ENCODE measurements at regions not wholly inside any gene's neighbourhood (a gene's known extent, or its start where the extent isn't known, plus 50 kb on each side); places are given as distances from the start of the nearest gene placed in this dataset.
"Not testable (repeated sequence)": the region's sequence is repeated elsewhere in the genome, so short reads cannot be mapped to it uniquely, and the experiment has no call there.

- no peak for DNase-seq
These were observed 74.1 kb upstream of the IQSEC1 start for GRCh38 chr3:13147344-13147743.

- DNase-seq, result no peak
These were observed 73.5 kb upstream of the IQSEC1 start for GRCh38 chr3:13146643-13147143.

- no peak for DNase-seq
These were observed 72.8 kb upstream of the IQSEC1 start for GRCh38 chr3:13145826-13146642.

- DNase-seq, result no peak
These were observed 72.0 kb upstream of the IQSEC1 start for GRCh38 chr3:13145131-13145825.

GRCh38 chr3:13144163-13145023 is 71.2 kb upstream of the IQSEC1 start:
- DNase-seq, result no peak

GRCh38 chr3:13143381-13144004 is 70.3 kb upstream of the IQSEC1 start:
- DNase-seq, result no peak

GRCh38 chr3:13142552-13143380 is 69.5 kb upstream of the IQSEC1 start:
- DNase-seq, result no peak

- peak; percentile 21 for DNase-seq
These were observed 68.8 kb upstream of the IQSEC1 start for GRCh38 chr3:13141991-13142412.

- no peak for DNase-seq
These were observed 68.0 kb upstream of the IQSEC1 start for GRCh38 chr3:13141183-13141582.

GRCh38 chr3:13140596-13140995 is 67.4 kb upstream of the IQSEC1 start:
- DNase-seq, result no peak

GRCh38 chr3:13139471-13140065 is 66.3 kb upstream of the IQSEC1 start:
- DNase-seq, result no peak

- no peak for DNase-seq
These were observed 65.6 kb upstream of the IQSEC1 start for GRCh38 chr3:13138833-13139145.

- DNase-seq, result no peak
These were observed 65.0 kb upstream of the IQSEC1 start for GRCh38 chr3:13137941-13138832.

GRCh38 chr3:13136848-13137247 is 63.6 kb upstream of the IQSEC1 start:
- DNase-seq, result not testable (repeated sequence)

- no peak for DNase-seq
These were observed 63.2 kb upstream of the IQSEC1 start for GRCh38 chr3:13136426-13136825.

- DNase-seq, result no peak
These were observed 62.6 kb upstream of the IQSEC1 start for GRCh38 chr3:13135811-13136321.

GRCh38 chr3:13135251-13135810 is 62.1 kb upstream of the IQSEC1 start:
- DNase-seq, result no peak

GRCh38 chr3:13134879-13135206 is 61.6 kb upstream of the IQSEC1 start:
- no peak for DNase-seq

- no peak for DNase-seq
These were observed 61.1 kb upstream of the IQSEC1 start for GRCh38 chr3:13134166-13134878.

All from stimulated activated CD4-positive, alpha-beta T cell treated with anti-CD3 and anti-CD28 coated beads, Interleukin-4, amount 100 ng/mL, for 1 hour (primary cell).